Parathyroid adenoma (tissue), 2 donors: ENCODE measurements at regions not wholly inside any gene's neighbourhood (a gene's known extent, or its start where the extent isn't known, plus 50 kb on each side); places are given as distances from the start of the nearest gene placed in this dataset.

Source experiments
- H2AFZ ChIP-seq: fragments of 300-600 bp; sonication (generic); one replicate; pipeline ENCODE4 v1.7.0; 2017; ENCODE audit warnings: antibody characterized with exemption, mild to moderate bottlenecking
- H3K27ac ChIP-seq: fragments of 300-600 bp; sonication (generic); one replicate; pipeline ENCODE4 v1.7.0; 2017
- H3K27me3 ChIP-seq: fragments of 300-600 bp; sonication (generic); one replicate; pipeline ENCODE4 v1.7.0; 2017; ENCODE audit warnings: low read length; ENCODE audit not compliant: control insufficient read depth, insufficient read depth
- H3K36me3 ChIP-seq: fragments of 300-600 bp; sonication (generic); one replicate; pipeline ENCODE4 v1.7.0; 2017; ENCODE audit warnings: low read length; ENCODE audit not compliant: control insufficient read depth, insufficient read depth
- H3K4me1 ChIP-seq: fragments of 300-600 bp; sonication (generic); one replicate; pipeline ENCODE4 v1.7.0; 2017; ENCODE audit warnings: control low read depth
- H3K4me2 ChIP-seq: fragments of 300-600 bp; sonication (generic); one replicate; pipeline ENCODE4 v1.7.0; 2017; ENCODE audit warnings: low read length
- H3K4me3 ChIP-seq: fragments of 300-600 bp; sonication (generic); one replicate; pipeline ENCODE4 v1.7.0; 2017; ENCODE audit warnings: low read depth, low read length
- H3K79me2 ChIP-seq: fragments of 300-600 bp; sonication (generic); one replicate; pipeline ENCODE4 v1.7.0; 2017; ENCODE audit warnings: control low read depth
- H3K9ac ChIP-seq: fragments of 300-600 bp; sonication (generic); one replicate; pipeline ENCODE4 v1.7.0; 2017; ENCODE audit warnings: mild to moderate bottlenecking
- H3K9me3 ChIP-seq: fragments of 300-600 bp; sonication (generic); one replicate; pipeline ENCODE4 v1.7.0; 2017; ENCODE audit warnings: low read length; ENCODE audit not compliant: control insufficient read depth
- CTCF ChIP-seq: fragments of 300-600 bp; sonication (generic); IDR thresholded peaks from one replicate; pipeline ENCODE4 v1.7.0; 2017; ENCODE audit warnings: antibody characterized with exemption, mild to moderate bottlenecking
- donor health status: primary hyperparathyroidism.

- H3K79me2 ChIP-seq = no peaks in the 10 kb centered on the region
- no peak overlapping the region for H3K4me3 ChIP-seq
- H3K4me1 ChIP-seq = no peaks in the 10 kb centered on the region
- H3K27ac ChIP-seq = no peak overlapping the region
- TF ChIP-seq CTCF = no peak
- H3K36me3 ChIP-seq = no peaks in the 10 kb centered on the region
- no peak overlapping the region for H3K9ac ChIP-seq
- H3K4me2 ChIP-seq = no peak overlapping the region
- no peaks in the 10 kb centered on the region for H3K9me3 ChIP-seq
- no peaks in the 10 kb centered on the region for H3K27me3 ChIP-seq
- no peak overlapping the region for H2AFZ ChIP-seq
These were observed 201.7 kb upstream of the CHRM3 start for GRCh38 chr1:239184561-239185244.

GRCh38 chr1:239178961-239179360 is 207.4 kb upstream of the CHRM3 start:
- no peak overlapping the region for H3K4me3 ChIP-seq
- no peaks in the 10 kb centered on the region for H3K36me3 ChIP-seq
- no peaks in the 10 kb centered on the region for H3K27me3 ChIP-seq
- no peak overlapping the region for H3K9ac ChIP-seq
- H3K4me2 ChIP-seq = no peak overlapping the region
- H3K27ac ChIP-seq = no peak overlapping the region
- no peaks in the 10 kb centered on the region for H3K79me2 ChIP-seq
- no peak for TF ChIP-seq CTCF
- no peak overlapping the region for H2AFZ ChIP-seq
- H3K9me3 ChIP-seq = no peaks in the 10 kb centered on the region
- no peaks in the 10 kb centered on the region for H3K4me1 ChIP-seq

GRCh38 chr1:239174880-239175279 is 211.5 kb upstream of the CHRM3 start:
- Histone ChIP-seq H3K4me1 (no peaks in the 10 kb centered on the region), H3K27me3 (no peaks in the 10 kb centered on the region), H3K9ac (no peak overlapping the region), H2AFZ (no peak overlapping the region), H3K9me3 (no peaks in the 10 kb centered on the region), H3K27ac (no peak overlapping the region), H3K36me3 (no peaks in the 10 kb centered on the region), H3K4me2 (no peak overlapping the region), H3K4me3 (no peak overlapping the region), H3K79me2 (no peaks in the 10 kb centered on the region)
- no peak for TF ChIP-seq CTCF

GRCh38 chr1:239170828-239171227 is 215.5 kb upstream of the CHRM3 start:
- Histone ChIP-seq H3K27me3 (no peaks in the 10 kb centered on the region), H3K4me2 (no peak overlapping the region), H2AFZ (no peak overlapping the region), H3K79me2 (no peaks in the 10 kb centered on the region), H3K36me3 (no peaks in the 10 kb centered on the region), H3K9ac (no peak overlapping the region), H3K4me1 (no peaks in the 10 kb centered on the region), H3K27ac (no peak overlapping the region), H3K9me3 (no peaks in the 10 kb centered on the region), H3K4me3 (no peak overlapping the region)
- no peak for TF ChIP-seq CTCF

- no peak overlapping the region for H3K4me2 ChIP-seq
- no peaks in the 10 kb centered on the region for H3K27me3 ChIP-seq
- no peaks in the 10 kb centered on the region for H3K79me2 ChIP-seq
- no peak overlapping the region for H3K4me3 ChIP-seq
- H3K9me3 ChIP-seq = no peaks in the 10 kb centered on the region
- no peak overlapping the region for H3K27ac ChIP-seq
- TF ChIP-seq CTCF = no peak
- no peak overlapping the region for H2AFZ ChIP-seq
- H3K4me1 ChIP-seq = no peaks in the 10 kb centered on the region
- no peaks in the 10 kb centered on the region for H3K36me3 ChIP-seq
- H3K9ac ChIP-seq = no peak overlapping the region
These were observed 217.1 kb upstream of the CHRM3 start for GRCh38 chr1:239169276-239169675.
